Large intestine (tissue), 3 donors: ENCODE measurements at regions not wholly inside any gene's neighbourhood (a gene's known extent, or its start where the extent isn't known, plus 50 kb on each side); places are given as distances from the start of the nearest gene placed in this dataset.

Source experiments
- DNase-seq, 2 donors: peaks; one replicate each; pipeline versions ENCODE4 v3.0.0 to v3.0.0-alpha.2; 2013
- H3K27ac ChIP-seq: one replicate; pipeline ENCODE4 v1.5.1; 2013; ENCODE audit warnings: low read length
- H3K27me3 ChIP-seq: 2 replicates; pipeline ENCODE4 v1.6.1; 2013; ENCODE audit warnings: low read length; ENCODE audit not compliant: control insufficient read depth, insufficient read depth
- H3K36me3 ChIP-seq: 2 replicates; pipeline ENCODE4 v1.6.1; 2013; ENCODE audit warnings: low read length; ENCODE audit not compliant: control insufficient read depth, insufficient read depth
- H3K4me1 ChIP-seq: one replicate; pipeline ENCODE4 v1.6.1; 2013; ENCODE audit warnings: low read length; ENCODE audit not compliant: control insufficient read depth, insufficient read depth
- H3K4me3 ChIP-seq: one replicate; pipeline ENCODE4 v1.5.1; 2013; ENCODE audit warnings: low read length
- H3K9me3 ChIP-seq: one replicate; pipeline ENCODE4 v1.6.1; 2013; ENCODE audit warnings: mild to moderate bottlenecking, low read depth, low read length, moderate library complexity; ENCODE audit not compliant: control insufficient read depth
- WGBS: methylation state at CpG from one replicate; pipeline ENCODE4 v1.1.5; 2013; ENCODE audit warnings: low lambda C conversion rate; ENCODE audit not compliant: insufficient coverage; 5-methylcytosine and 5-hydroxymethylcytosine counted together

DNA sequence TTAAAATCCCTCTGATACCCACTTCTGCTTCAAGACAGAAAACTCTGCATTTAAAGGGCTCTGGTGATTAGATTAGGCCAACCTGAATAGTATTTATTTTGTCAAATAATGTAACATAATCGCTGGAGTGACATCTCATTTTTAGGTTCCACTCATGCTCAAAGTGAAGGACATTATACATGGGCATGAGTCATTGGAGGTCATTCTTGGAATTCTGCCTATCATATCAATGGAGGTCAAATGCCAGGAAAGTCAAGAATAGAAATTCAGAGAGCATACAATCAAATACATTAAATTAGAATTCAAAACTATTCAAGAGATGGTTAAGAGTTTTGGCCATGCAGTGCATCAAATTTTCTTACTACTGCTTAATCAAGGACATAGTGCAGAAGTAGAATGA lies 50.8 kb upstream of the PRSS1 start:
- H3K27ac ChIP-seq: no peak overlapping the region
- WGBS: 100% methylated on average over 1 of the region's 1 CpG
- no peak for DNase-seq
- no peak overlapping the region for H3K4me3 ChIP-seq
- no peaks in the 10 kb centered on the region for H3K36me3 ChIP-seq
- H3K9me3 ChIP-seq: no peaks in the 10 kb centered on the region
- H3K4me1 ChIP-seq: no peaks in the 10 kb centered on the region
- no peaks in the 10 kb centered on the region for H3K27me3 ChIP-seq

DNA sequence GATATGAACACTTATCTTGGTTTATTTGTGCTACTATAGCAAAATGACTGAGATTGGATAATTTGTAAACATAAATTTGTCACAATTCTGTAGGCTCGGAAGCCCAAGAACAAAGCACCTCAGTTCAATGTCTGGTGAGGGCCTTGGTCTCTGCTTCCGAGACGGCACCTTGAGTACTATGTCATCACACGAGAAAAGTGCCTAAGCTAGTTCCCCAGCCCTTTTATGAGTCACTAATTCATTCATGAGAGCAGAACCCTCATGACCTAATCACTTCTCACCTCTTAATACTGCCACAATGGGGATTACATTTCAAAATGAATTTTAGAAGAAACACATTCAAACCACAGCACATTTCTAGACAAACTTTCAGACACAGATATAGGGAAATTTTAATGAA lies 52.0 kb upstream of the PRSS1 start:
- Histone ChIP-seq H3K4me3 (no peak overlapping the region), H3K27me3 (no peaks in the 10 kb centered on the region), H3K36me3 (no peaks in the 10 kb centered on the region), H3K4me1 (no peaks in the 10 kb centered on the region), H3K27ac (no peak overlapping the region), H3K9me3 (no peaks in the 10 kb centered on the region)
- DNase-seq: no peak
- WGBS: 80% methylated on average over 1 of the region's 4 CpGs

DNA sequence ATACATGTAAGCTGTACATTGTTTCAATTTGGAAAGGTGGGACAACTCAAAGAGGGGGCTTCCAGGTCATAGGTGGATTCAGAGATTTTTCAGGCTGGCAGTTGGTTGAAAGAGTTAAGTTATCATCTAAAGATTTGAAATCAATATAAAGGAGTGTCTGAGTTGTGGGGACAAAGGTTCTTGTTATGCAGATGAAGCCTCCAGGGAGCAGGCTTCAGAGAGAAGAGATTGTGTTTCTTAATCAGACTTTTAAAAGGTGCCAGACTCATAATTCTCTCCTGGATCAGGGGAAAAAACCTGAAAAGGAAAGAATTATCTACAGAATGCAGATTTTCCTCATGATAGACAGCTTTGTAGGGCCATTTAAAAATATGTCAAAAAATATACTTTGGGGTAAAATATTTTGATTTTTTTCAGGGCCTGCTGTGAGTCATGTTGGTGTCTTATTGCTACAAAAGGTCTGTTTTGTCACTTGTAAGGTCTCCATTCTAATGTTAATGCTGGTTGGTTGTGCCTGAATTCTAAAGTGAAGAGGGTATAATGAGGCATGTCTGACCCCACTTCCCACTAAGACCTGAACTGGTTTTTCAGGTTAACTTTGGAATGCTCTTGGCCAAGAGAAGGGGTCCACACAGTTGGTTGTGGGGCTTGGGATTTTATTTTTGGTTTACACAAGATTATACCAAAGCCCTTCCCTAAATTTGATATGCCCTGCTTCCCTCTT lies 52.7 kb upstream of the PRSS1 start:
- DNase-seq: peak in 1 of 2 donors; percentile 13
- Histone ChIP-seq H3K27ac (no peak overlapping the region), H3K4me3 (no peak overlapping the region)

DNA sequence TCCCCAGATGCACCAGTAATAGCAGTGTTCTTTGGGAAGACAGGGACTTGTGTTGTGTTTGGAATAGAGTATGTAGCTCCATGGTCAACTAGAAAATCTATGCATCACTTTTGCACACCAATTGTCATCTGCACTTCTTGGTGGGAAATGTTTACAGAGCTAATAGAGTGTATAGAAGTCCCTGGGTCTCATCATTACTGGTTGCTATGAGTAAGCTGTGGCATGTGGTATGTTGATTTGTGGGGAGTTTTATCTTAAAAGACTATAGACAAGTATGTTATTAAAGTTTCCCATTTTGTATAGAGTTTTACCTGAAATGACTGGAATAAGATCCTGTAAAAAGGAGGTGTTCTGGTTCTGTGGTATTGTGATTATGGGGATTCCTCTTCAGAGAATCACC lies 55.4 kb upstream of the PRSS1 start:
- no peak overlapping the region for H3K4me3 ChIP-seq
- no peaks in the 10 kb centered on the region for H3K27me3 ChIP-seq
- no peak for DNase-seq

More for the DNA sequence above, 52.7 kb upstream of the PRSS1 start:
- Histone ChIP-seq H3K36me3 (no peaks in the 10 kb centered on the region), H3K4me1 (no peaks in the 10 kb centered on the region), H3K9me3 (no peaks in the 10 kb centered on the region), H3K27me3 (no peaks in the 10 kb centered on the region)

DNA sequence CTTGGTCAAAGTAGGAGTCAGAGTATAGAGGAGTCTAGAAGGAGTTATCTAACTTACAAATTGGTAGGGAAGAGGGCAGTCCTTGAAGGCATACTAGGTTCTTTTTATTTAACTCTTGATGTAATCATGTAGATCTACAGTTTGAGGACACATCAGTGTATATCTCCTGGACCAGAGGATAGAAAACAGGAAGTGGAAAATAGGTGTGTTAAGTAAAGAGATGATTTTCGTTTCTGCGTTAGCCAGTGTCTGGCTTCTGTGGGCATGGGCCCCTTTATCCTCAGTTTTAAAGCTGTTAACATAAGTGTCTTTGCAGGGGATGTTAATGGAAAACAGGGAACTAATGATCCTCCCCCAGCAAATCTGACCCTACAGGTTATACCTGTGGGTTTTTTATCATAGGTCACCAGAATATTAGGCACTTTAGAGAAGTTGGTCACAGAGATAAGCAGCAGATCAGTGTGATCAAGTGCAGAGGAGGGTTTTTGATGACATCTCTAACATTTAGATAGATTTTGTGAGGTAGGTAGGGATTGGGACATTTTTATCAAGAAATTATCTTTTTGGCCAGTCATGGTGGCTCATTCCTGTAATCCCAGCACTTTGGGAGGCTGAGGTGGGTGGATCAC lies 58.6 kb upstream of the PRSS1 start:
- no peaks in the 10 kb centered on the region for H3K36me3 ChIP-seq
- no peaks in the 10 kb centered on the region for H3K27me3 ChIP-seq
- no peak for DNase-seq
- no CpG with 5 or more reads among the region's 2 CpGs for WGBS
- no peak overlapping the region for H3K4me3 ChIP-seq
- H3K4me1 ChIP-seq: no peaks in the 10 kb centered on the region
- H3K9me3 ChIP-seq: no peaks in the 10 kb centered on the region
- H3K27ac ChIP-seq: no peak overlapping the region

More for the DNA sequence above, 55.4 kb upstream of the PRSS1 start:
- no peaks in the 10 kb centered on the region for H3K9me3 ChIP-seq
- no peaks in the 10 kb centered on the region for H3K36me3 ChIP-seq
- no peak overlapping the region for H3K27ac ChIP-seq
- no peaks in the 10 kb centered on the region for H3K4me1 ChIP-seq

DNA sequence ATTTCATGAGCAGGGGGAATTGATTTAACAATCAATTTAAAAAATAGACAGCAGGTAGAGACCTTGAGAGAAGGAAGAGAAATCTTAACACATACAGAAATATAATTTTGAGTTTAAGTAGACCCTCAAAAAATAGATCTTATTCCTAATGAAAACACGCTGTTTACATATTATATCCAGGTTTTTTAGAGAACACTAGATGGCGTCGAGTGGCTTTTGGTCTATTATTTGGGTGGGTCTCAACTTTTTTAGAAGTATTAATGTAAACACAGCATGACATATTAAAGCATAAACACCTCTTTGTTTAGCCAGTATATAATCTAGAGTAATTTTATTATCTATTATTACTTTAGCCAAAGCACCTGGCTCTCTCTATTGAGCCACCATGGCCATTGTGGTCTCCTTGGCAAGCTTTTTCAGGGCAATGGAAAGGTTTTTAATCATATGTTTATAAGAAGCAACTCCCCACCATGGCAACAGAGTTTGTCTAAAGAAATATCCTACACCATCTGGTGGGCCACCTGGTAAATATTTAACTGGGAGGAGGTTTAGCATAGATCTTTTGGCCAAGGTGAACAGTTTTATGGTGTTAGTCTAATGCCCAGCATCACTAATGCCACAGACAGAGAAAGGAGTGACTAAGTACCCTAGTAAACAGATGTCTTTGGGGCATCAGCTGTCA lies 59.7 kb upstream of the PRSS1 start:
- Histone ChIP-seq H3K9me3 (no peaks in the 10 kb centered on the region), H3K4me1 (no peaks in the 10 kb centered on the region), H3K4me3 (no peak overlapping the region), H3K27me3 (no peaks in the 10 kb centered on the region), H3K27ac (no peak overlapping the region), H3K36me3 (no peaks in the 10 kb centered on the region)
- WGBS: no CpG with 5 or more reads among the region's 3 CpGs
- peak in 1 of 2 donors; percentile 23 for DNase-seq

DNA sequence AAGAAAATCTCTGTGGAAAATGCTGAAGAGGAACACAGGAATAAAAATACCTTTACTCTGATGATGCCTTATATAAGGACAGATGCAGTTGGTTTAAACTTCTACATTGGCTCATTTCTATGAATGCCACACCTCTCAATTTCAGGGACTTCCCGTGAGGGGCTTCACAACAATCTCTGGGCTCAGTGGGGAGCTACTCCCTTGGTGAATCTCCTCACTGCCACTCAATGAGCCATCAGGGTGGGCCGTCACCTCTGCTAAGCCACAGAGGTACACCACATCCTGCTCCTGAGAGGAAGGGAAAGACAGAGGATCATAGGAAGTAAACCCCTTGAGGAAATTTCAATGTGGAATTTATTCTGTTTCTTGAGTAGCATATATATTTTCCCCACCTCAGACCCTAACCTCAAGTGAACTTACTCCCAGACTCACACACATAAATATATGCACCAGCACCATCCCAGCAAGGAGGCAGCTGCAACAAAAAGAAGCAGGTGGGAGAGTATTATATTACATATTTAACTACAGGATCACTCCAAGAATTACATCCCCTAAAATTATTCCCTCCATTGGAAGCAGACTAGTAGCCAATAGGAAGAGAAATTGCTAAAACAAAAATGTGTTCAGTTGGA lies 63.3 kb upstream of the PRSS1 start:
- Histone ChIP-seq H3K27me3 (no peaks in the 10 kb centered on the region), H3K9me3 (no peaks in the 10 kb centered on the region), H3K27ac (no peak overlapping the region), H3K36me3 (no peaks in the 10 kb centered on the region), H3K4me1 (no peaks in the 10 kb centered on the region), H3K4me3 (no peak overlapping the region)
- WGBS: no CpG with 5 or more reads among the region's 2 CpGs
- no peak for DNase-seq

DNA sequence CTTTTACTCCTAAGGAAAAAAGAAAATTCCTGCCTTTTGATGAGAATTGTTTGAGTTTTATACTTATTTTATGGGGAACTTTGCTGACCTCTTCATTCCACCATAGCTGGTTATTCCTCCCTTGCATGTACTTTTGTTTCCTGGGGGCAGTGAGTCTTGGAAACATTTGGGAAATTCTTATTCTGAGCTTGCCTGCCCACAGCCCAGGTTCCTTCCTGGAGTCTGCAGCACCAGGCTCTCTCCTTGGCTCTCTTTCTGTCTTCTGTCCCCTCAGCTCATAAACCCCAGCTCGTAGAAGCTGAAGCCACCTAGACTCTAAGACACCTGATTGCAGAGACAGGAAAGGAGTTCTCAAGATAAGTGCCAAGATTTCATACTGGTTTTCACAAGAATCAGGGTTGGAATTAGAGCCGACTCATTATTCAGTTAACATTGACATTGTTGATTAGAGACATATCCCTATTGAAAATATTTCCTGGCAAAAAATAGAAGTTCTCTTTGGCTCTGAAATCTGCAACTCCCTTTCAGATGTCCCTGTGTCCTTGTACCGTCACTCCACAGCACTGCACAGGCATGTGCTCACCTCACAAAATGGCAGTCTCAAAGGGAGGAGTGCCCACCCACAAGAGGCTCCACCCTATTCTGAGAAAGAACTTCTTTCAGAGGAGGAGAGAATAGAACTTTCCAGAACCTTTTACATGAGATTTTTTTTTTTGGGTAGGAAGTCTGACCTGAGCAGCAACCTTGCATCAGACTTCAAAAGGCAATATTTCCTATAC lies 67.8 kb upstream of the PRSS1 start:
- no peak for DNase-seq
- no peaks in the 10 kb centered on the region for H3K9me3 ChIP-seq
- H3K36me3 ChIP-seq: no peaks in the 10 kb centered on the region
- no peak overlapping the region for H3K4me3 ChIP-seq
- H3K4me1 ChIP-seq: no peaks in the 10 kb centered on the region
- no peaks in the 10 kb centered on the region for H3K27me3 ChIP-seq
- no CpG with 5 or more reads among the region's 3 CpGs for WGBS
- no peak overlapping the region for H3K27ac ChIP-seq

DNA sequence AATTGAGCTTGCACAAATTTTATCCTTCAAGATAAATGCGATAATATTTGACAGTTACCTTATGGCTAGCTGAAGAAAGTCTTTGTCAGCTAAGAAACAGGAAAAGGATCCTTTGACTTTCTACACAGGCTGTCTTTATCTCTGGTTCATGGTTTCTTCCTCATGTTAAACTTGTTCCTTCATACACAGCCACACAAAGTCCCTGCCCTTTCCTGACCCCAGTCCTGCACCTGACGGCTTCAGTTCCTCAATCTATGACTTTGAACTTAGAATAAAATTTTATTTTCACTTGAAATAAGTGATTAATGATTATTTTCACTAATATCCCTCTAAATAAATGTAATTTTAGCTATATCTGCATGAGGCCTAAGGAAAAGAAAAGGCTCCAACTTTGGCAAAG lies 77.8 kb upstream of the PRSS1 start:
- Histone ChIP-seq H3K4me3 (no peak overlapping the region), H3K36me3 (no peaks in the 10 kb centered on the region), H3K27me3 (no peaks in the 10 kb centered on the region), H3K9me3 (no peaks in the 10 kb centered on the region), H3K4me1 (no peaks in the 10 kb centered on the region), H3K27ac (no peak overlapping the region)
- DNase-seq: no peak
- WGBS: 60% methylated on average over 1 of the region's 2 CpGs

DNA sequence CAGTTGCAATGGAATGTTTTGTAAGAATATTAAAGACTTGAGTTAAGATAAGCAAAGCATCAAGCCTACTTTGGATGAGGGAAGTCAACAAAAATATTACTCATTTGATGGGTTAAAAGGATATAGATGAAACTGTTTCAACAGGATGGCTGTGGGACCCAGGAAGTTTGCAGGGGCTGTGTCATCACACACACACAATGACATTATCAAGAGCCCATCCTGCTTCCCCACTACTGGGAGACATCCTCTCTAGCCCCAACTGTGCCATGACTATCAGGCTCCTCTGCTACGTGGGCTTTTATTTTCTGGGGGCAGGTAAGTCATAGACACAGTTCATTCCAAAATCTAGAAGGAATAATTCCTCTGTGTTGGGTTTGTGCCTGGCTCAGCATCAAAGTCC lies 78.8 kb upstream of the PRSS1 start:
- H3K9me3 ChIP-seq: no peaks in the 10 kb centered on the region
- DNase-seq: no peak
- no peaks in the 10 kb centered on the region for H3K4me1 ChIP-seq
- WGBS: no CpG with 5 or more reads among the region's 1 CpG
- H3K27me3 ChIP-seq: no peaks in the 10 kb centered on the region
- H3K4me3 ChIP-seq: no peak overlapping the region
- H3K36me3 ChIP-seq: no peaks in the 10 kb centered on the region
- no peak overlapping the region for H3K27ac ChIP-seq
